ENCODE measurements at regions not wholly inside any gene's neighbourhood (a gene's known extent, or its start where the extent isn't known, plus 50 kb on each side); places are given as distances from the start of the nearest gene placed in this dataset.

DNA sequence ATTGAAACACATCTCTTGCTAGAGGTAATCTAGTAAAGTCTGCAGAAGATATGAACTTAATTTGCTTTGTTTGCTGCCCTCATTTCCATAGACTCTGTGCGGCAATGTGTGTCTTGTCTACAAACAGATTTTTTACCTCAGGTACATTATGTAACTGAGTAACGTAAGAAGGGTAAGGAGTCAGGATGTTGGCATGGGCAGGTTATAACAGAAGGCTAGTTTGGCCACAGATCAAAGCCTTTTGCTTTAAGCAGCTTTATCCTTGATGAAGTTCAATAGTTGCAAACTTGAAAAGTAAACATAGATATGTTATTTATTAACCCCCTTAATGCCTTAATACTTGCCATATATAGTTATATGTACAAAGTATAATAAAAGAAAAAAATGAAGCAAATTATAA, 391.6 kb upstream of the FKBP1C start:
- TF ChIP-seq ZNF274 (IDR thresholded peaks at IDR 0.05; ENCODE audit: low read depth, low read length) (no peak), SUZ12 (IDR thresholded peaks at IDR 0.05; ENCODE audit: extremely low read depth, insufficient read depth, insufficient read length) (no peak), YY1 (IDR thresholded peaks at IDR 0.05; ENCODE audit: insufficient read depth, insufficient read length) (no peak)

All from NT2/D1 (cell line).